H1 (cell line): ENCODE measurements at regions not wholly inside any gene's neighbourhood (a gene's known extent, or its start where the extent isn't known, plus 50 kb on each side); places are given as distances from the start of the nearest gene placed in this dataset.

ENCODE experiments used
- PHF8 ChIP-seq: fragments of 200-600 bp; sonication (generic); conservative IDR thresholded peaks from 2 replicates; pipeline ENCODE4 v1.7.1; 2012; ENCODE audit warnings: low read depth, mild to moderate bottlenecking, inconsistent platforms, low read length, moderate library complexity
- TF ChIP-seq, protein P1 (sequence below), 3 experiments: IDR thresholded peaks; 1 replicate in 2 of 3; 2 replicates in 1 of 3; pipeline versions ENCODE4 v1.5.1 to v1.6.1; 2011; ENCODE audit warnings: low read length in 3 of 3, mild to moderate bottlenecking in 3 of 3, inconsistent platforms in 2 of 3, low read depth in 1 of 3, moderate library complexity in 1 of 3; ENCODE audit not compliant: insufficient read depth in 1 of 3; ENCODE audit errors: control extremely low read depth in 1 of 3

DNA sequence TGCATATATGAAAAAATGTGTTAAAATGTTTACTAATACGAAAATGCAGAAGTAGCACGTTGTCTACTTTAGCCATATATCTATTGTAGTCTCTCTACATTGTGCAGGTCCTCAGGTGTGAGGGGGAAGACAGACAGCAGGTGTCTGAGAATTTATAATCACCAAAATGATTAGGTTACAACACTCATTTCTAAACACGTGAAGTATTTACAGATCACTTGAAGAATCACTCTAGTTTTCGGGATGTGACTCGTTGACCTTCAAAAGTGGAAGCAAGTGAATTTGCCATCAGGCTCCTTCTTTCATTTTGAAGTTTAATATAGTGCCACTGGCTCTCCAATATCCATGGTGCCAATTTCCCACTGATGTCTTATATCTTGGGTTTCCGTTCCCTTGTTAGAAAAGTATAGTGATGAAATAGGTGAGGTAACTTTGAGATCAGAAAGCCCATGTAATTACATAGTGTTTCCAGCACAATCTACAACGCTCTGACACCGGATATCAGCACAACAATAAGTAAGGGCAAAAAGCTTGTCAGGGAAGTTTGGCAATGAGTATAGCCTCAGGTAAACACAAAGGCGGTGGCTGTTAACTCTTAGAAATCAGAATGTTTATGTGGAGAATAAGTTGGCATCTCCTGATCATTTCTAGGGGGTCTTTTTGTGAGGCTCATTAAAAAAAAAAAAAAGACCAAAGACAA, 57.5 kb upstream of the SP4 start (continued):
- TF ChIP-seq, protein P1, sequence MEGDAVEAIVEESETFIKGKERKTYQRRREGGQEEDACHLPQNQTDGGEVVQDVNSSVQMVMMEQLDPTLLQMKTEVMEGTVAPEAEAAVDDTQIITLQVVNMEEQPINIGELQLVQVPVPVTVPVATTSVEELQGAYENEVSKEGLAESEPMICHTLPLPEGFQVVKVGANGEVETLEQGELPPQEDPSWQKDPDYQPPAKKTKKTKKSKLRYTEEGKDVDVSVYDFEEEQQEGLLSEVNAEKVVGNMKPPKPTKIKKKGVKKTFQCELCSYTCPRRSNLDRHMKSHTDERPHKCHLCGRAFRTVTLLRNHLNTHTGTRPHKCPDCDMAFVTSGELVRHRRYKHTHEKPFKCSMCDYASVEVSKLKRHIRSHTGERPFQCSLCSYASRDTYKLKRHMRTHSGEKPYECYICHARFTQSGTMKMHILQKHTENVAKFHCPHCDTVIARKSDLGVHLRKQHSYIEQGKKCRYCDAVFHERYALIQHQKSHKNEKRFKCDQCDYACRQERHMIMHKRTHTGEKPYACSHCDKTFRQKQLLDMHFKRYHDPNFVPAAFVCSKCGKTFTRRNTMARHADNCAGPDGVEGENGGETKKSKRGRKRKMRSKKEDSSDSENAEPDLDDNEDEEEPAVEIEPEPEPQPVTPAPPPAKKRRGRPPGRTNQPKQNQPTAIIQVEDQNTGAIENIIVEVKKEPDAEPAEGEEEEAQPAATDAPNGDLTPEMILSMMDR (IDR thresholded peaks at IDR 0.05; ENCODE audit: control extremely low read depth in 1 of 3, insufficient read depth in 1 of 3, low read depth in 1 of 3, low read length in 3 of 3) = no peak
- TF ChIP-seq PHF8 = no peak
